ENCODE measurements at regions not wholly inside any gene's neighbourhood (a gene's known extent, or its start where the extent isn't known, plus 50 kb on each side); places are given as distances from the start of the nearest gene placed in this dataset.

DNA sequence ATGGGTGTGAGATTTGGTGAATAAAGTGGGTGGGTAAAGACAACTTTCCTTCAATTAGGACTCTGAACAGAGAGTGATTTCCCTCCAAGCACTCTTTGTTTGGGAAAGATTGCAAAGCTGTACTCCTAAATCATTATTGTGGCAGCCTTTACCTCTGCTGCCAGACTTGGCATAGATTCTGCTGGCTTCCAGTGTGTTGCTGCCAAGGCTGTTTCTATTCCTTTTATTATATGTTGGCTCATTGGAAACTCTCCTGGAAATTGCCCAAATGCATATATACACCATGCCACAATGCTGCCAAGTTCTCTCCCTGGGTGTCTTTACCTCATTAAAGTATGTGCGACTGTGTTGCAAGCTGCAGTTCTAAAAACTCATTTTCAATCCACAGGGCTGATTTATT is 668.0 kb downstream of the MRPL39 start:
- Histone ChIP-seq H3K4me1 (ENCODE audit: control insufficient read depth, insufficient read depth, low read length) (no peaks in the 10 kb centered on the region), H2AK9ac (replicated peaks; ENCODE audit: low read depth, low read length, poor library complexity) (no peak overlapping the region), H3K4me2 (ENCODE audit: low read depth, low read length) (no peak overlapping the region), H3K4ac (ENCODE audit: low read depth, low read length) (no peak overlapping the region), H3K23ac (ENCODE audit: low read depth, low read length) (no peak overlapping the region), H3K9me1 (ENCODE audit: insufficient read depth, low read length) (no peaks in the 10 kb centered on the region), H4K91ac (ENCODE audit: insufficient read depth, low read depth, low read length) (no peak overlapping the region), H3K27me3 (ENCODE audit: control insufficient read depth, insufficient read depth, low read length) (no peaks in the 10 kb centered on the region), H3K14ac (replicated peaks; ENCODE audit: low read depth, low read length) (no peak overlapping the region), H4K8ac (ENCODE audit: low read depth in 2 of 2, low read length in 2 of 2) (no peak overlapping the region), H3K36me3 (ENCODE audit: control insufficient read depth, insufficient read depth, low read length) (no peaks in the 10 kb centered on the region), H3K27ac (ENCODE audit: insufficient read depth, low read length) (no peak overlapping the region), H2BK120ac (ENCODE audit: low read depth, low read length) (no peak overlapping the region), H3K79me1 (ENCODE audit: low read depth in 1 of 2, low read length in 2 of 2) (no peaks in the 10 kb centered on the region), H3K18ac (ENCODE audit: low read depth, low read length) (no peak overlapping the region), H3K9me3 (ENCODE audit: control insufficient read depth, insufficient read depth, low read length) (no peaks in the 10 kb centered on the region), H3K9ac (ENCODE audit: low read depth, low read length) (no peak overlapping the region), H3K56ac (ENCODE audit: extremely low read depth, insufficient read depth, low read length) (no peak overlapping the region), H2BK20ac (ENCODE audit: low read depth, low read length) (no peak overlapping the region), H2BK5ac (ENCODE audit: low read depth, low read length, poor library complexity, severe bottlenecking) (no peak overlapping the region), H4K5ac (ENCODE audit: low read depth, low read length) (no peak overlapping the region), H2BK15ac (ENCODE audit: low read depth, low read length) (no peak overlapping the region), H2AK5ac (ENCODE audit: low read depth, low read length) (no peak overlapping the region), H2AFZ (replicated peaks; ENCODE audit: low read length, poor library complexity) (no peak overlapping the region), H3K4me3 (ENCODE audit: insufficient read depth, low read depth, low read length) (no peak overlapping the region), H4K20me1 (ENCODE audit: insufficient read depth, low read length) (no peaks in the 10 kb centered on the region)
- dilution Hi-C loops (cut with HindIII; ENCODE audit: low sequenced_read_pairs, unreplicated experiment) (no loop called here), intact Hi-C loops (cut with micrococcal nuclease) (no loop called here), in situ Hi-C loops (cut with MboI; ENCODE audit: low sequenced_read_pairs) (no loop called here)
- WGBS, 2 experiments (ENCODE audit: extremely low coverage in 2 of 2, insufficient read length in 1 of 2): no CpG with 5 or more reads among the region's 1 CpG
- TF ChIP-seq, protein P1, sequence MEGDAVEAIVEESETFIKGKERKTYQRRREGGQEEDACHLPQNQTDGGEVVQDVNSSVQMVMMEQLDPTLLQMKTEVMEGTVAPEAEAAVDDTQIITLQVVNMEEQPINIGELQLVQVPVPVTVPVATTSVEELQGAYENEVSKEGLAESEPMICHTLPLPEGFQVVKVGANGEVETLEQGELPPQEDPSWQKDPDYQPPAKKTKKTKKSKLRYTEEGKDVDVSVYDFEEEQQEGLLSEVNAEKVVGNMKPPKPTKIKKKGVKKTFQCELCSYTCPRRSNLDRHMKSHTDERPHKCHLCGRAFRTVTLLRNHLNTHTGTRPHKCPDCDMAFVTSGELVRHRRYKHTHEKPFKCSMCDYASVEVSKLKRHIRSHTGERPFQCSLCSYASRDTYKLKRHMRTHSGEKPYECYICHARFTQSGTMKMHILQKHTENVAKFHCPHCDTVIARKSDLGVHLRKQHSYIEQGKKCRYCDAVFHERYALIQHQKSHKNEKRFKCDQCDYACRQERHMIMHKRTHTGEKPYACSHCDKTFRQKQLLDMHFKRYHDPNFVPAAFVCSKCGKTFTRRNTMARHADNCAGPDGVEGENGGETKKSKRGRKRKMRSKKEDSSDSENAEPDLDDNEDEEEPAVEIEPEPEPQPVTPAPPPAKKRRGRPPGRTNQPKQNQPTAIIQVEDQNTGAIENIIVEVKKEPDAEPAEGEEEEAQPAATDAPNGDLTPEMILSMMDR (conservative IDR thresholded peaks at IDR 0.05; ENCODE audit: low read depth, low read length): no peak
- ATAC-seq (ENCODE audit: low read depth): no peak
- no peak for DNase-seq
- CTCF ChIA-PET: no interaction called here
- POLR2A ChIA-PET (ENCODE audit: unreplicated experiment): no interaction called here
- BruUV-seq (replicated peaks): no TSS peak

All from IMR-90 (cell line).